Mesendoderm (in vitro differentiated cells): ENCODE measurements at regions not wholly inside any gene's neighbourhood (a gene's known extent, or its start where the extent isn't known, plus 50 kb on each side); places are given as distances from the start of the nearest gene placed in this dataset.

Experiments used
- DNase-seq: peaks from one replicate; pipeline ENCODE4 v3.0.0; 2013
- H2AK5ac ChIP-seq: 2 replicates; pipeline ENCODE4 v1.6.1; 2013; ENCODE audit warnings: low read length, inconsistent platforms
- H2BK120ac ChIP-seq: 2 replicates; pipeline ENCODE4 v1.6.1; 2013; ENCODE audit warnings: low read depth, mild to moderate bottlenecking, low read length, moderate library complexity, mixed read lengths
- H2BK15ac ChIP-seq: replicated peaks from 2 replicates; pipeline ENCODE4 v1.6.1; 2013; ENCODE audit warnings: low read depth, mild to moderate bottlenecking, moderate library complexity
- H2BK5ac ChIP-seq: 2 replicates; pipeline ENCODE4 v1.6.1; 2013; ENCODE audit warnings: low read length, inconsistent platforms
- H3K18ac ChIP-seq: 2 replicates; pipeline ENCODE4 v1.6.1; 2013; ENCODE audit warnings: mild to moderate bottlenecking, low read length, mixed read lengths
- H3K23ac ChIP-seq: one replicate; pipeline ENCODE4 v1.6.1; 2013; ENCODE audit warnings: low read length
- H3K27ac ChIP-seq: 2 replicates; pipeline ENCODE4 v1.5.1; 2013; ENCODE audit warnings: low read depth, mild to moderate bottlenecking, inconsistent platforms, low read length, moderate library complexity
- H3K27me3 ChIP-seq: 2 replicates; pipeline ENCODE4 v1.6.1; 2013; ENCODE audit warnings: low read length, control low read depth, mild to moderate bottlenecking, inconsistent platforms; ENCODE audit not compliant: insufficient read depth, poor library complexity
- H3K36me3 ChIP-seq: 2 replicates; pipeline ENCODE4 v1.6.1; 2013; ENCODE audit warnings: low read length, inconsistent platforms; ENCODE audit not compliant: control insufficient read depth, insufficient read depth
- H3K4ac ChIP-seq: one replicate; pipeline ENCODE4 v1.6.1; 2013; ENCODE audit warnings: low read depth, mild to moderate bottlenecking, low read length, moderate library complexity
- H3K4me1 ChIP-seq: 2 replicates; pipeline ENCODE4 v1.6.1; 2013; ENCODE audit warnings: low read depth, low read length, inconsistent platforms; ENCODE audit not compliant: control insufficient read depth
- H3K4me2 ChIP-seq: 2 replicates; pipeline ENCODE4 v1.6.1; 2013; ENCODE audit warnings: low read length
- H3K4me3 ChIP-seq: 2 replicates; pipeline ENCODE4 v1.5.1; 2013; ENCODE audit warnings: mild to moderate bottlenecking, low read length
- H3K56ac ChIP-seq: one replicate; pipeline ENCODE4 v1.6.1; 2013; ENCODE audit warnings: low read length
- H3K79me1 ChIP-seq: 2 replicates; pipeline ENCODE4 v1.6.1; 2013; ENCODE audit warnings: low read length, inconsistent platforms
- H3K79me2 ChIP-seq: 2 replicates; pipeline ENCODE4 v1.6.1; 2013; ENCODE audit warnings: mild to moderate bottlenecking, low read length; ENCODE audit not compliant: control insufficient read depth, insufficient read depth
- H3K9ac ChIP-seq: 2 replicates; pipeline ENCODE4 v1.6.1; 2013; ENCODE audit warnings: low read length, inconsistent platforms
- H4K5ac ChIP-seq: one replicate; pipeline ENCODE4 v1.6.1; 2013; ENCODE audit warnings: low read length
- H4K8ac ChIP-seq: one replicate; pipeline ENCODE4 v1.6.1; 2013; ENCODE audit warnings: low read depth, mild to moderate bottlenecking, control low read depth, low read length, moderate library complexity
- WGBS: extraction: QIAGEN DNeasy Blood & Tissue Kit; methylation state at CpG from one replicate; pipeline ENCODE4 v1.1.7; 2013; ENCODE audit warnings: low lambda C conversion rate, missing lambda C conversion rate; ENCODE audit not compliant: insufficient coverage; ENCODE audit errors: extremely low coverage; 5-methylcytosine and 5-hydroxymethylcytosine counted together

DNA sequence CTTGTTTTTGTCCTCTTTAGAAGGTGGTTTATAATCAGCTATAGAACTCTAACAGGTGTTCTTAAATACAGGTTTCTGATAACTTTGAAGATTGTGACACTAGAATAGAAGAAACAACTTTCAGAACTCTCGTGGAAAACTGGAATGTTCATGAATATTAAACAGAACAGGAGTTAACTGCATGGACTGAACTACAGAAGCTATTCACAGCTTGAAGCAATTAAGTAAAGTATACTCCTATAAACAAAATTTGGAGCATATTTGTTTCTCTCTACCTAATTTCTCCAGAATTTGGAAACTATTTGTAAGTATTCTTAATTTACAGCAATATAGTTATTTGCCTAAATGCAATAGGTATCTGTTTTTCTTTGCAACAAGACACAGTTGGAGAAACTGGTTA lies 824.8 kb downstream of the ADGRL2 start:
- H3K36me3 ChIP-seq, result no peaks in the 10 kb centered on the region
- H2BK120ac ChIP-seq, result no peak overlapping the region
- H2AK5ac ChIP-seq, result no peak overlapping the region
- no peaks in the 10 kb centered on the region for H3K79me2 ChIP-seq
- H4K8ac ChIP-seq, result no peak overlapping the region
- no peak overlapping the region for H3K23ac ChIP-seq
- no peak overlapping the region for H3K18ac ChIP-seq
- H4K5ac ChIP-seq, result no peak overlapping the region
- H3K4ac ChIP-seq, result no peak overlapping the region
- H3K4me1 ChIP-seq, result no peaks in the 10 kb centered on the region
- peak; percentile 36 for DNase-seq
- no peaks in the 10 kb centered on the region for H3K79me1 ChIP-seq
- H2BK15ac ChIP-seq, result no peak overlapping the region
- no peak overlapping the region for H3K27ac ChIP-seq
- H3K4me3 ChIP-seq, result no peak overlapping the region
- no CpG with 5 or more reads among the region's 1 CpG for WGBS
- H3K4me2 ChIP-seq, result no peak overlapping the region
- H3K9ac ChIP-seq, result no peak overlapping the region
- H2BK5ac ChIP-seq, result no peak overlapping the region
- H3K27me3 ChIP-seq, result no peaks in the 10 kb centered on the region
- no peak overlapping the region for H3K56ac ChIP-seq

DNA sequence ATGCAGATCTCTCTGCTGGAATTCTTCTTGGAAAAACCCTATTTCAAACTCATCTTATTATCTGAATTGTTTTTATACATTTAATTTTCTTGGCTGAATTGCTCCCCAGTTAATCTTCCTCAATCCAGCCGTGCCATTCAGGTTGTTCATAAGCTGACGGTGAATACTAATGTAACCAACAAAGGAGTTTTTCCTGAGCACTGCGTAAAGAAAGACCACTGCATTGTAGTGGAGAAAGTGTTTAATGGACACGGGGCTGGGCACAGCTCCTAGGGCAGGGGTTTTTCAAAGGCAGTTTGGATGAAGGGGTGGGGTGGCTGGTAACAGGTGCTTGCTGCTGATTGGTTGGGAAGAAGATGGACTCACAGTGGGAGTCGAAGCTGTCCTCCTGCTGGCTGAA lies 820.3 kb downstream of the ADGRL2 start:
- H3K56ac ChIP-seq, result no peak overlapping the region

DNA sequence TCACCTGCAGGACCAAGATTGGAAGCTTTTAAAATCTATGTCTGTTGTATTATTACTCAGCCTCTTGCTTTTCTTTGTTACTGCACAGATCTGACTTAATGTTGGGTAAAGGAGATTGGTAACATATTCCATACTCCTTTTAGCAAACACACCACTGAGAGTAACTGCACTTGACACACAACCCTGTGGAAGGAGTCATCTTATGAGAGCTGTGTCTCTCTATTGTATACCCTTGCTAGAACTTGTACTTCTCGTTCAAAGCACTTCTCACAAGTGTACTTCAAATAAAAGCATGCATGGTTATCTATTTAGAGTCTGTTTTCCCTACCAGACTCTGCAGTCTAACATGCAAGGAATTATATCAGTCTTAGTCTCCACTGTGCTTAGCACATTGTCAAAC lies 813.4 kb downstream of the ADGRL2 start:
- H3K4me3 ChIP-seq, result no peak overlapping the region
- no peak overlapping the region for H2BK15ac ChIP-seq
- no peak overlapping the region for H3K23ac ChIP-seq
- H2BK120ac ChIP-seq, result no peak overlapping the region
- H3K4me1 ChIP-seq, result no peaks in the 10 kb centered on the region
- no peaks in the 10 kb centered on the region for H3K27me3 ChIP-seq
- no peak overlapping the region for H3K9ac ChIP-seq
- H3K79me2 ChIP-seq, result no peaks in the 10 kb centered on the region
- H3K36me3 ChIP-seq, result no peaks in the 10 kb centered on the region
- no peak overlapping the region for H4K8ac ChIP-seq
- no peak overlapping the region for H2BK5ac ChIP-seq
- no peak overlapping the region for H3K56ac ChIP-seq
- no peak overlapping the region for H4K5ac ChIP-seq
- no peak overlapping the region for H2AK5ac ChIP-seq
- no peak overlapping the region for H3K27ac ChIP-seq
- DNase-seq, result no peak
- no peak overlapping the region for H3K18ac ChIP-seq
- H3K4me2 ChIP-seq, result no peak overlapping the region
- no peaks in the 10 kb centered on the region for H3K79me1 ChIP-seq
- no peak overlapping the region for H3K4ac ChIP-seq
- WGBS, result no CpG with 5 or more reads among the region's 1 CpG

More for the DNA sequence above, 820.3 kb downstream of the ADGRL2 start:
- H2BK15ac ChIP-seq, result no peak overlapping the region
- H3K4me2 ChIP-seq, result no peak overlapping the region
- H3K4me3 ChIP-seq, result no peak overlapping the region
- no peak overlapping the region for H3K23ac ChIP-seq
- no peaks in the 10 kb centered on the region for H3K79me2 ChIP-seq
- H2AK5ac ChIP-seq, result no peak overlapping the region
- H4K5ac ChIP-seq, result no peak overlapping the region
- no peak overlapping the region for H2BK120ac ChIP-seq
- no peak for DNase-seq
- no peaks in the 10 kb centered on the region for H3K4me1 ChIP-seq
- H3K9ac ChIP-seq, result no peak overlapping the region
- H2BK5ac ChIP-seq, result no peak overlapping the region
- WGBS, result no CpG with 5 or more reads among the region's 5 CpGs
- no peaks in the 10 kb centered on the region for H3K27me3 ChIP-seq
- no peaks in the 10 kb centered on the region for H3K79me1 ChIP-seq
- no peak overlapping the region for H3K18ac ChIP-seq
- no peak overlapping the region for H3K27ac ChIP-seq
- H3K36me3 ChIP-seq, result no peaks in the 10 kb centered on the region
- no peak overlapping the region for H4K8ac ChIP-seq
- H3K4ac ChIP-seq, result no peak overlapping the region

DNA sequence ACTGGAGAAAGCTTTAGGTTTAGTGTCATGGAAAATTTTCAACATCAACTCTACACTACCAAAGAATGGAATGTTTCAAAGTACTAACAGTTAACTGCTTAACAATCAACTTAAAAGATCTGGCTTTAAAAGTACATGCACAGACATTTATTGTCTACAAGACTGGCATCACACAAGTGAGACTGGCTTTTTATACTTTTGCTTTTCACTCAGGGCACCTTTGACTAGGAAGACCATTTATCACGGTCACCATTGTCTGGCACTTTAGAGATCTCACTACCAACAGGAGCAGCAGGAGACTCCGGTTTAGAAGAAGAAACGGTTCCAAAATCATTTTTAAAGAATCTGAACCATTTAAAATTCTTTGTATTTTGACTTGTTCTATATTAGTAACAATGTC lies 812.3 kb downstream of the ADGRL2 start:
- H3K9ac ChIP-seq, result no peak overlapping the region
- no peak for DNase-seq
- no peak overlapping the region for H2BK120ac ChIP-seq
- no peak overlapping the region for H3K4ac ChIP-seq
- H3K27me3 ChIP-seq, result no peaks in the 10 kb centered on the region
- no peak overlapping the region for H3K23ac ChIP-seq
- H4K5ac ChIP-seq, result no peak overlapping the region
- no peaks in the 10 kb centered on the region for H3K79me2 ChIP-seq
- no peak overlapping the region for H3K27ac ChIP-seq
- H3K4me2 ChIP-seq, result no peak overlapping the region
- no peak overlapping the region for H2BK15ac ChIP-seq
- H3K4me1 ChIP-seq, result no peaks in the 10 kb centered on the region
- no peak overlapping the region for H3K18ac ChIP-seq
- no peak overlapping the region for H2AK5ac ChIP-seq
- WGBS, result no CpG with 5 or more reads among the region's 3 CpGs
- no peak overlapping the region for H2BK5ac ChIP-seq
- H3K36me3 ChIP-seq, result no peaks in the 10 kb centered on the region
- H3K79me1 ChIP-seq, result no peaks in the 10 kb centered on the region
- H3K56ac ChIP-seq, result no peak overlapping the region
- H4K8ac ChIP-seq, result no peak overlapping the region
- no peak overlapping the region for H3K4me3 ChIP-seq

DNA sequence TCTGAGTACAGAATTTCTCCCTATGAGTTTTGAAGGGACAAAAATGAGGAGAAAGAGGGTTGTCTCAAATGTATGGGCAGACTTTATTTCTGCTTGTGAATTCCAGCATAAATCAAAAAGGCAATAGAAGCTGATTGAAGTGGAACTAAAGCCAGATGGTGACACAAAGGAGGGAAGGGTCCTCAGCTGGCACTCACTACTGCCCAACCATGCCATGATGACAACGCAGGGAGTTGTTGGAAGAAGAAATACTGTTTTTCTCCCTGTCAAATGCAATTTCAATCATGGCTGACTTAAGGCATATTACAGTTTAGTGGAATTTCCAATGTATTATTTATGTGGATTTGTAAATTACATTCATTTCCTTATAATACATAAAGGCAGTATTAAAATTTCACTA lies 805.8 kb downstream of the ADGRL2 start:
- Histone ChIP-seq H2BK120ac (no peak overlapping the region), H4K8ac (no peak overlapping the region), H2BK5ac (no peak overlapping the region), H3K4me3 (no peak overlapping the region), H4K5ac (no peak overlapping the region), H3K23ac (no peak overlapping the region), H3K56ac (no peak overlapping the region), H3K9ac (no peak overlapping the region), H3K4me2 (no peak overlapping the region), H3K27ac (no peak overlapping the region), H3K4me1 (no peaks in the 10 kb centered on the region), H2AK5ac (no peak overlapping the region), H3K27me3 (no peaks in the 10 kb centered on the region), H3K18ac (no peak overlapping the region), H3K4ac (no peak overlapping the region), H2BK15ac (no peak overlapping the region), H3K79me1 (no peaks in the 10 kb centered on the region), H3K79me2 (no peaks in the 10 kb centered on the region), H3K36me3 (no peaks in the 10 kb centered on the region)
- WGBS, result no CpG with 5 or more reads among the region's 1 CpG
- DNase-seq, result no peak

DNA sequence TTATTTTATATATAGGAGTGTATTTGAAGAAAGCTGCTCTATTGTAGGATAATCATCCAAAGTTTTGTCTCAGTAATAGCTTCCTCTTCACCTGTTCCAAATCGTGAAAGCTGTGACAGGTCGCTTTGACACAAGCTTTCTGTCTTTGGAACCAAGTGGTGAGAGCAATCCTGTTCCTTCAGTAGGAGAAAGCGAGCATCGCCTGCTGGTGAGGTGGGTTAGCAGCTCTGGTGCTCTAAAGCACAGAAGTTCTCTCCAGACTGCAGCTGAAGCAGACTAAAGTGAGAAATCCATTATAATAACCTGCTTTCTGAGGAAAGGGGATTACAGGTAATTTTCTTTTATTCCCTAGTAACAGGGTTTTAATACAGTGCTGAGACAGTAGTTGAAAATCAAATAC lies 803.8 kb downstream of the ADGRL2 start:
- Histone ChIP-seq H3K27ac (no peak overlapping the region), H3K56ac (no peak overlapping the region), H3K79me1 (no peaks in the 10 kb centered on the region), H3K4me2 (no peak overlapping the region), H3K18ac (no peak overlapping the region), H2AK5ac (no peak overlapping the region), H3K79me2 (no peaks in the 10 kb centered on the region), H3K4me3 (no peak overlapping the region), H3K27me3 (no peaks in the 10 kb centered on the region), H4K8ac (no peak overlapping the region), H3K4ac (no peak overlapping the region), H2BK15ac (no peak overlapping the region), H3K36me3 (no peaks in the 10 kb centered on the region), H3K9ac (no peak overlapping the region), H4K5ac (no peak overlapping the region), H2BK5ac (no peak overlapping the region), H3K23ac (no peak overlapping the region), H3K4me1 (no peaks in the 10 kb centered on the region), H2BK120ac (no peak overlapping the region)
- DNase-seq, result peak; percentile 66
- WGBS, result no CpG with 5 or more reads among the region's 4 CpGs
